ENCODE measurements at regions not wholly inside any gene's neighbourhood (a gene's known extent, or its start where the extent isn't known, plus 50 kb on each side); places are given as distances from the start of the nearest gene placed in this dataset.

DNA sequence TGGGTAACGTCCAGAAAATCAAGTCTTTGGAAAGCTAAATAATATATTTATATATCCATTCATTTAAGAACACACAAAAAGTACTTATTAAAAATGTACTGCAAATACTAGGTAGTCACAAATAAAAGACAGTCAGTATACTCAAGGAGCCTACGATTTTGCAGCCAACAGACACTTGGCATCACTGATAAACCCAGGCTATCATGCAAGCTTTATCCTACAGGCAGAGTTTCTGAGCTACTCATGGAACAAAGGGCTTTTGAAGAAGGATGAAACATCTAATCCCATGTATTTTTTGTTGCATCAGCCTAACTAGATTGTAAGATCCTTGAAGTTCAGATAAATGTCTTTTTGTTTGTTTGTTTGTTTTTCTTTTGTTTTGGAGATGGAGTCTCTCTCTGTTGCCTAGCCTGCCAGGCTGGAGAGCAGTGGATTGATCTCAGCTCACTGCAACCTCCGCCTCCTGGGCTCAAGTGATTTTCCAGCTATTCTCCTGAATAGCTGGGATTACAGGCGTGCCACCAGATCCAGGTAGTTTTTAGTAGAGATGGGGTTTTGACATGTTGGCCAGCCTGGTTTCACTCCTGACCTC lies 319.4 kb upstream of the MDFIC2 start:
- H3K4me1 Mint-ChIP-seq, result peaks cover 22% of the 10 kb centered on the region
- DNase-seq (ENCODE audit: low spot score), result peak; percentile 41
- TF ChIP-seq GTF2I (CRISPR knock-in tag; conservative IDR thresholded peaks at IDR 0.05), result no peak
- TF ChIP-seq, protein P1, sequence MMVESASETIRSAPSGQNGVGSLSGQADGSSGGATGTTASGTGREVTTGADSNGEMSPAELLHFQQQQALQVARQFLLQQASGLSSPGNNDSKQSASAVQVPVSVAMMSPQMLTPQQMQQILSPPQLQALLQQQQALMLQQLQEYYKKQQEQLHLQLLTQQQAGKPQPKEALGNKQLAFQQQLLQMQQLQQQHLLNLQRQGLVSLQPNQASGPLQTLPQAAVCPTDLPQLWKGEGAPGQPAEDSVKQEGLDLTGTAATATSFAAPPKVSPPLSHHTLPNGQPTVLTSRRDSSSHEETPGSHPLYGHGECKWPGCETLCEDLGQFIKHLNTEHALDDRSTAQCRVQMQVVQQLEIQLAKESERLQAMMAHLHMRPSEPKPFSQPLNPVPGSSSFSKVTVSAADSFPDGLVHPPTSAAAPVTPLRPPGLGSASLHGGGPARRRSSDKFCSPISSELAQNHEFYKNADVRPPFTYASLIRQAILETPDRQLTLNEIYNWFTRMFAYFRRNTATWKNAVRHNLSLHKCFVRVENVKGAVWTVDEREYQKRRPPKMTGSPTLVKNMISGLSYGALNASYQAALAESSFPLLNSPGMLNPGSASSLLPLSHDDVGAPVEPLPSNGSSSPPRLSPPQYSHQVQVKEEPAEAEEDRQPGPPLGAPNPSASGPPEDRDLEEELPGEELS (CRISPR knock-in tag; IDR thresholded peaks at IDR 0.05), result 0 out of 2 replicates have a peak, but pooled peaks have one; percentile 34
- H3K27ac Mint-ChIP-seq, result no peak overlapping the region
- no peaks in the 10 kb centered on the region for H3K36me3 Mint-ChIP-seq
- H3K4me3 Mint-ChIP-seq, result no peak overlapping the region
- no peaks in the 10 kb centered on the region for H3K9me3 Mint-ChIP-seq
- peaks cover 8% of the 10 kb centered on the region for H3K27me3 Mint-ChIP-seq (ENCODE audit: low read depth)
- ATAC-seq, result peak; percentile 98
- CTCF ChIA-PET, result interaction anchor here (1.3 kb wide), 2 partner anchors 81 to 122 kb away, joined by 4 to 12 read pairs; no protein-coding TSS in a partner anchor
- POLR2A ChIA-PET, result no interaction called here

DNA sequence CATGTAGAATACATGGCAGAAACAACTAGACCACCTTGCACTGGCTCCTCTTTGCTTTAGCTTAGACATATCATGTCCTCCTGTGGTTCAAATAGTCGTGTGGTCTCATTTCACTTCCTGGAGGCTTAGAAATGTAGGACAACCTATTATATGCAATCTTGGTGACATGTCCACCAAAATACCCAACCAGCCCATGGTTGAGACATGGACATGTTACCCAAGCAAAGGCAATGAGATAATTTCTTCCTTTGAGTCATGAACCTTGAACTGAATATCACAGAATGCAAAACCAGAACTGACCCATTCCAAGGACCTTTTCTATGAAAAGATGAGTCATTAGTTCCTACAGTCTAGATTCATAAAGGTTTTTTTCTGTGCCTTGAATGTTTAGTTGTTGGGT lies 309.0 kb upstream of the MDFIC2 start:
- no peak for ATAC-seq
- H3K4me1 Mint-ChIP-seq, result peaks cover 32% of the 10 kb centered on the region
- no peak for DNase-seq (ENCODE audit: low spot score)
- H3K4me3 Mint-ChIP-seq, result no peak overlapping the region
- peaks cover 11% of the 10 kb centered on the region for H3K36me3 Mint-ChIP-seq
- H3K27ac Mint-ChIP-seq, result no peak overlapping the region
- peaks cover 12% of the 10 kb centered on the region for H3K9me3 Mint-ChIP-seq
- H3K27me3 Mint-ChIP-seq (ENCODE audit: low read depth), result no peaks in the 10 kb centered on the region; the same call in 1 of the 2 replicates
- TF ChIP-seq JAZF1 (CRISPR knock-in tag; IDR thresholded peaks at IDR 0.05) (no peak), SMAD3 (CRISPR knock-in tag; IDR thresholded peaks at IDR 0.05; ENCODE audit: borderline replicate concordance) (no peak), TP53 (CRISPR knock-in tag; IDR thresholded peaks at IDR 0.05) (no peak), NR3C1 (CRISPR knock-in tag; conservative IDR thresholded peaks at IDR 0.05; ENCODE audit: low read depth) (no peak), FOXP1 (CRISPR knock-in tag; IDR thresholded peaks at IDR 0.05; ENCODE audit: borderline replicate concordance) (no peak), GRHL2 (CRISPR knock-in tag; IDR thresholded peaks at IDR 0.05; ENCODE audit: insufficient replicate concordance, severe bottlenecking) (no peak), NFE2L1 (CRISPR knock-in tag; IDR thresholded peaks at IDR 0.05) (no peak)
- TF ChIP-seq, protein P2, sequence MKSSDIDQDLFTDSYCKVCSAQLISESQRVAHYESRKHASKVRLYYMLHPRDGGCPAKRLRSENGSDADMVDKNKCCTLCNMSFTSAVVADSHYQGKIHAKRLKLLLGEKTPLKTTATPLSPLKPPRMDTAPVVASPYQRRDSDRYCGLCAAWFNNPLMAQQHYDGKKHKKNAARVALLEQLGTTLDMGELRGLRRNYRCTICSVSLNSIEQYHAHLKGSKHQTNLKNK (CRISPR knock-in tag; IDR thresholded peaks at IDR 0.05), result no peak
- TF ChIP-seq, protein P3, sequence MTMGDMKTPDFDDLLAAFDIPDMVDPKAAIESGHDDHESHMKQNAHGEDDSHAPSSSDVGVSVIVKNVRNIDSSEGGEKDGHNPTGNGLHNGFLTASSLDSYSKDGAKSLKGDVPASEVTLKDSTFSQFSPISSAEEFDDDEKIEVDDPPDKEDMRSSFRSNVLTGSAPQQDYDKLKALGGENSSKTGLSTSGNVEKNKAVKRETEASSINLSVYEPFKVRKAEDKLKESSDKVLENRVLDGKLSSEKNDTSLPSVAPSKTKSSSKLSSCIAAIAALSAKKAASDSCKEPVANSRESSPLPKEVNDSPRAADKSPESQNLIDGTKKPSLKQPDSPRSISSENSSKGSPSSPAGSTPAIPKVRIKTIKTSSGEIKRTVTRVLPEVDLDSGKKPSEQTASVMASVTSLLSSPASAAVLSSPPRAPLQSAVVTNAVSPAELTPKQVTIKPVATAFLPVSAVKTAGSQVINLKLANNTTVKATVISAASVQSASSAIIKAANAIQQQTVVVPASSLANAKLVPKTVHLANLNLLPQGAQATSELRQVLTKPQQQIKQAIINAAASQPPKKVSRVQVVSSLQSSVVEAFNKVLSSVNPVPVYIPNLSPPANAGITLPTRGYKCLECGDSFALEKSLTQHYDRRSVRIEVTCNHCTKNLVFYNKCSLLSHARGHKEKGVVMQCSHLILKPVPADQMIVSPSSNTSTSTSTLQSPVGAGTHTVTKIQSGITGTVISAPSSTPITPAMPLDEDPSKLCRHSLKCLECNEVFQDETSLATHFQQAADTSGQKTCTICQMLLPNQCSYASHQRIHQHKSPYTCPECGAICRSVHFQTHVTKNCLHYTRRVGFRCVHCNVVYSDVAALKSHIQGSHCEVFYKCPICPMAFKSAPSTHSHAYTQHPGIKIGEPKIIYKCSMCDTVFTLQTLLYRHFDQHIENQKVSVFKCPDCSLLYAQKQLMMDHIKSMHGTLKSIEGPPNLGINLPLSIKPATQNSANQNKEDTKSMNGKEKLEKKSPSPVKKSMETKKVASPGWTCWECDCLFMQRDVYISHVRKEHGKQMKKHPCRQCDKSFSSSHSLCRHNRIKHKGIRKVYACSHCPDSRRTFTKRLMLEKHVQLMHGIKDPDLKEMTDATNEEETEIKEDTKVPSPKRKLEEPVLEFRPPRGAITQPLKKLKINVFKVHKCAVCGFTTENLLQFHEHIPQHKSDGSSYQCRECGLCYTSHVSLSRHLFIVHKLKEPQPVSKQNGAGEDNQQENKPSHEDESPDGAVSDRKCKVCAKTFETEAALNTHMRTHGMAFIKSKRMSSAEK (CRISPR knock-in tag; IDR thresholded peaks at IDR 0.05; ENCODE audit: borderline replicate concordance), result no peak
- TF ChIP-seq, protein P4, sequence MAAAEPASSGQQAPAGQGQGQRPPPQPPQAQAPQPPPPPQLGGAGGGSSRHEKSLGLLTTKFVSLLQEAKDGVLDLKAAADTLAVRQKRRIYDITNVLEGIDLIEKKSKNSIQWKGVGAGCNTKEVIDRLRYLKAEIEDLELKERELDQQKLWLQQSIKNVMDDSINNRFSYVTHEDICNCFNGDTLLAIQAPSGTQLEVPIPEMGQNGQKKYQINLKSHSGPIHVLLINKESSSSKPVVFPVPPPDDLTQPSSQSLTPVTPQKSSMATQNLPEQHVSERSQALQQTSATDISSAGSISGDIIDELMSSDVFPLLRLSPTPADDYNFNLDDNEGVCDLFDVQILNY (CRISPR knock-in tag; IDR thresholded peaks at IDR 0.05), result no peak
- TF ChIP-seq, protein P1 (CRISPR knock-in tag; IDR thresholded peaks at IDR 0.05), result no peak
- TF ChIP-seq, protein P5, sequence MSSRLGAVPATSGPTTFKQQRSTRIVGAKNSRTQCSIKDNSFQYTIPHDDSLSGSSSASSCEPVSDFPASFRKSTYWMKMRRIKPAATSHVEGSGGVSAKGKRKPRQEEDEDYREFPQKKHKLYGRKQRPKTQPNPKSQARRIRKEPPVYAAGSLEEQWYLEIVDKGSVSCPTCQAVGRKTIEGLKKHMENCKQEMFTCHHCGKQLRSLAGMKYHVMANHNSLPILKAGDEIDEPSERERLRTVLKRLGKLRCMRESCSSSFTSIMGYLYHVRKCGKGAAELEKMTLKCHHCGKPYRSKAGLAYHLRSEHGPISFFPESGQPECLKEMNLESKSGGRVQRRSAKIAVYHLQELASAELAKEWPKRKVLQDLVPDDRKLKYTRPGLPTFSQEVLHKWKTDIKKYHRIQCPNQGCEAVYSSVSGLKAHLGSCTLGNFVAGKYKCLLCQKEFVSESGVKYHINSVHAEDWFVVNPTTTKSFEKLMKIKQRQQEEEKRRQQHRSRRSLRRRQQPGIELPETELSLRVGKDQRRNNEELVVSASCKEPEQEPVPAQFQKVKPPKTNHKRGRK (CRISPR knock-in tag; IDR thresholded peaks at IDR 0.05; ENCODE audit: borderline replicate concordance), result no peak
- POLR2A ChIA-PET, result no interaction called here
- CTCF ChIA-PET, result no interaction called here

All from WTC11 (cell line).